GM18870 (cell line): ENCODE measurements at regions not wholly inside any gene's neighbourhood (a gene's known extent, or its start where the extent isn't known, plus 50 kb on each side); places are given as distances from the start of the nearest gene placed in this dataset.
"Not testable (repeated sequence)": the region's sequence is repeated elsewhere in the genome, so short reads cannot be mapped to it uniquely, and the experiment has no call there.

Source experiments
- ATAC-seq: cut with Tn5 transposase; IDR thresholded peaks from one replicate; pipeline ENCODE4 v1.9.1; 2021; ENCODE audit warnings: moderate library complexity; ENCODE audit not compliant: unreplicated experiment

GRCh38 chr5:173667702-173668101 lies 51.3 kb upstream of the BOD1 start:
- no peak for ATAC-seq

GRCh38 chr5:173668245-173668800 lies 51.9 kb upstream of the BOD1 start:
- no peak for ATAC-seq

GRCh38 chr5:173668910-173669309 lies 52.5 kb upstream of the BOD1 start:
- no peak for ATAC-seq

- no peak for ATAC-seq
Observed at GRCh38 chr5:173669483-173669882, 53.0 kb upstream of the BOD1 start.

GRCh38 chr5:173670130-173670651 lies 53.7 kb upstream of the BOD1 start:
- no peak for ATAC-seq

GRCh38 chr5:173670791-173671120 lies 54.3 kb upstream of the BOD1 start:
- no peak for ATAC-seq

- ATAC-seq = no peak
Observed at GRCh38 chr5:173671121-173671949, 54.9 kb upstream of the BOD1 start.

GRCh38 chr5:173672166-173672565 lies 55.7 kb upstream of the BOD1 start:
- no peak for ATAC-seq

GRCh38 chr5:173672891-173673290 lies 56.4 kb upstream of the BOD1 start:
- ATAC-seq = no peak

GRCh38 chr5:173673295-173674101 lies 57.0 kb upstream of the BOD1 start:
- ATAC-seq = no peak

GRCh38 chr5:173675287-173675996 lies 59.0 kb upstream of the BOD1 start:
- no peak for ATAC-seq

GRCh38 chr5:173676375-173676774 lies 59.9 kb upstream of the BOD1 start:
- no peak for ATAC-seq

GRCh38 chr5:173677125-173677672 lies 60.7 kb upstream of the BOD1 start:
- no peak for ATAC-seq

- peak; percentile 58 for ATAC-seq
Observed at GRCh38 chr5:173679909-173680630, 63.6 kb upstream of the BOD1 start.

GRCh38 chr5:173680660-173681242 lies 64.3 kb upstream of the BOD1 start:
- peak; percentile 54 for ATAC-seq

GRCh38 chr5:173682313-173682712 lies 65.9 kb upstream of the BOD1 start:
- ATAC-seq = no peak

- ATAC-seq = not testable (repeated sequence)
Observed at GRCh38 chr5:173684535-173684934, 68.1 kb upstream of the BOD1 start.

GRCh38 chr5:173686950-173687349 lies 70.5 kb upstream of the BOD1 start:
- ATAC-seq = no peak

GRCh38 chr5:173688703-173689102 lies 72.3 kb upstream of the BOD1 start:
- ATAC-seq = no peak
